NCI-H2171 treated with DMSO at 0.1 percent for 48 hours (cell line): ENCODE measurements at regions not wholly inside any gene's neighbourhood (a gene's known extent, or its start where the extent isn't known, plus 50 kb on each side); places are given as distances from the start of the nearest gene placed in this dataset.
"Not testable (repeated sequence)": the region's sequence is repeated elsewhere in the genome, so short reads cannot be mapped to it uniquely, and the experiment has no call there.

Experiments used
- DNase-seq: peaks from one replicate; lab custom pipeline; 2025; lab: John Stamatoyannopoulos, UW

- DNase-seq, result no peak
Observed at GRCh38 chr2:8424997-8425900, 256.6 kb upstream of the ID2 start.

- no peak for DNase-seq
Observed at GRCh38 chr2:8426550-8426949, 255.3 kb upstream of the ID2 start.

GRCh38 chr2:8427211-8427610, 254.6 kb upstream of the ID2 start:
- DNase-seq, result peak; percentile 56

- no peak for DNase-seq
Observed at GRCh38 chr2:8430628-8431027, 251.2 kb upstream of the ID2 start.

GRCh38 chr2:8431446-8432125, 250.3 kb upstream of the ID2 start:
- no peak for DNase-seq

GRCh38 chr2:8432706-8433336, 249.0 kb upstream of the ID2 start:
- DNase-seq, result no peak

GRCh38 chr2:8433390-8433789, 248.5 kb upstream of the ID2 start:
- DNase-seq, result no peak

GRCh38 chr2:8435608-8436007, 246.2 kb upstream of the ID2 start:
- DNase-seq, result no peak

- DNase-seq, result no peak
Observed at GRCh38 chr2:8436585-8436984, 245.3 kb upstream of the ID2 start.

GRCh38 chr2:8437228-8437948, 244.5 kb upstream of the ID2 start:
- DNase-seq, result peak; percentile 89

GRCh38 chr2:8437949-8438400, 243.9 kb upstream of the ID2 start:
- peak; percentile 40 for DNase-seq

GRCh38 chr2:8438476-8438875, 243.4 kb upstream of the ID2 start:
- no peak for DNase-seq

- DNase-seq, result peak; percentile 16
Observed at GRCh38 chr2:8438996-8439395, 242.9 kb upstream of the ID2 start.

- no peak for DNase-seq
Observed at GRCh38 chr2:8440029-8440778, 241.7 kb upstream of the ID2 start.

- DNase-seq, result no peak
Observed at GRCh38 chr2:8441371-8441770, 240.5 kb upstream of the ID2 start.

GRCh38 chr2:8441986-8442385, 239.9 kb upstream of the ID2 start:
- no peak for DNase-seq

GRCh38 chr2:8442833-8443486, 238.9 kb upstream of the ID2 start:
- DNase-seq, result no peak

GRCh38 chr2:8445580-8445979, 236.3 kb upstream of the ID2 start:
- DNase-seq, result no peak

GRCh38 chr2:8446751-8447150, 235.1 kb upstream of the ID2 start:
- DNase-seq, result not testable (repeated sequence)

GRCh38 chr2:8447610-8448221, 234.1 kb upstream of the ID2 start:
- no peak for DNase-seq
